T-cell (primary cell): ENCODE measurements at regions not wholly inside any gene's neighbourhood (a gene's known extent, or its start where the extent isn't known, plus 50 kb on each side); places are given as distances from the start of the nearest gene placed in this dataset.
A peak's percentile ranks its signal among the peaks of the same experiment; 100 is the strongest.

Experiments used
- ATAC-seq, 4 experiments: fragments of 200-7000 bp in 3 of 4; fragments of 150-1000 bp in 1 of 4; cut with Tn5 transposase; replicated peaks in 1 of 4; 1 replicate in 3 of 4; 2 replicates in 1 of 4; pipeline ENCODE4 v1.10.0; 2021; ENCODE audit warnings: moderate library complexity in 3 of 4, mild to moderate bottlenecking in 2 of 4, moderate number of reproducible peaks in 1 of 4
- CTCF ChIA-PET, 2 donors: fragments of 300-600 bp; sonication (Branson Sonifier 250); formaldehyde crosslinking; loops; one replicate each; lab custom pipeline; 2022; ENCODE audit warnings: antibody characterized with exemption in 2 of 2; lab: Charles Lee
- POLR2A ChIA-PET, 2 donors: fragments of 300-600 bp; sonication (Branson Sonifier 250); formaldehyde crosslinking; loops; one replicate each; lab custom pipeline; 2022; ENCODE audit warnings: antibody characterized with exemption in 2 of 2; lab: Charles Lee
- DNase-seq, 35 experiments: peaks; one replicate each; pipeline versions ENCODE4 v3.0.0 to v3.0.0-alpha.2; 2013 to 2023
- H3K27ac ChIP-seq: one replicate; pipeline ENCODE4 v1.5.1; 2013; ENCODE audit warnings: low read length
- H3K27me3 ChIP-seq, 2 experiments: replicated peaks in 1 of 2; 1 replicate in 1 of 2; 2 replicates in 1 of 2; pipeline versions ENCODE4 v1.6.1 to v1.7.0; 2013; ENCODE audit warnings: low read length in 1 of 2, mixed read lengths in 1 of 2; ENCODE audit not compliant: control insufficient read depth in 2 of 2, insufficient read depth in 2 of 2; ENCODE audit errors: extremely low read depth in 1 of 2
- H3K36me3 ChIP-seq, 2 donors: 1 replicate in 1 of 2; 2 replicates in 1 of 2; pipeline versions ENCODE4 v1.6.1 to v1.7.0; 2013; ENCODE audit warnings: low read length in 1 of 2; ENCODE audit not compliant: control insufficient read depth in 2 of 2, insufficient read depth in 1 of 2; ENCODE audit errors: extremely low read depth in 1 of 2
- H3K4me1 ChIP-seq, 2 experiments: 1 replicate in 1 of 2; 2 replicates in 1 of 2; pipeline versions ENCODE4 v1.6.1 to v1.7.0; 2013; ENCODE audit warnings: low read length in 2 of 2, mixed read lengths in 1 of 2; ENCODE audit not compliant: insufficient read depth in 2 of 2, control insufficient read depth in 1 of 2; ENCODE audit errors: extremely low read depth in 1 of 2
- H3K4me3 ChIP-seq, 2 donors: 1 replicate in 1 of 2; 2 replicates in 1 of 2; pipeline versions ENCODE4 v1.5.1 to v1.7.0; 2013; ENCODE audit warnings: mild to moderate bottlenecking in 2 of 2, low read length in 1 of 2, moderate library complexity in 1 of 2; ENCODE audit not compliant: control insufficient read depth in 1 of 2; ENCODE audit errors: extremely low read depth in 1 of 2
- H3K9me3 ChIP-seq: 2 replicates; pipeline ENCODE4 v1.7.0; 2013
- H3K27ac Mint-ChIP-seq, 2 donors: one replicate each; pipeline ENCODE4 v1.8.0; 2020 to 2021; ENCODE audit warnings: mild to moderate bottlenecking in 2 of 2, mixed read lengths in 2 of 2
- H3K27me3 Mint-ChIP-seq, 2 donors: one replicate each; pipeline ENCODE4 v1.8.0; 2021 to 2022; ENCODE audit warnings: mixed read lengths in 2 of 2
- H3K36me3 Mint-ChIP-seq: one replicate; pipeline ENCODE4 v1.8.0; 2021; ENCODE audit warnings: mixed read lengths
- H3K4me1 Mint-ChIP-seq, 3 donors: one replicate each; pipeline ENCODE4 v1.8.0; 2020 to 2022; ENCODE audit warnings: mixed read lengths in 3 of 3, mild to moderate bottlenecking in 1 of 3
- H3K4me3 Mint-ChIP-seq, 3 donors: one replicate each; pipeline ENCODE4 v1.8.0; 2020 to 2022; ENCODE audit warnings: mild to moderate bottlenecking in 3 of 3, mixed read lengths in 3 of 3, moderate library complexity in 3 of 3
- H3K9me3 Mint-ChIP-seq, 3 donors: one replicate each; pipeline ENCODE4 v1.8.0; 2020 to 2022; ENCODE audit warnings: mixed read lengths in 3 of 3
- WGBS: methylation state at CpG from one replicate; pipeline ENCODE4 v1.1.5; 2013; ENCODE audit warnings: missing lambda C conversion rate; ENCODE audit not compliant: insufficient coverage; 5-methylcytosine and 5-hydroxymethylcytosine counted together

- WGBS, result 90% methylated on average over 6 of the region's 14 CpGs
- POLR2A ChIA-PET, result no interaction called here
- no peaks in the 10 kb centered on the region for H3K27me3 Mint-ChIP-seq
Observed at GRCh38 chr15:31272558-31273257, 53.9 kb upstream of the KLF13 start.

GRCh38 chr15:31273258-31273941, 53.2 kb upstream of the KLF13 start:
- Mint-ChIP-seq H3K9me3 (no peaks in the 10 kb centered on the region), H3K27me3 (no peaks in the 10 kb centered on the region), H3K4me1 (peaks cover 32 to 64% (median 52%) of the 10 kb centered on the region in 3 donors), H3K36me3 (no peaks in the 10 kb centered on the region), H3K27ac (peak overlapping the region in 1 of 2 donors; percentile 39), H3K4me3 (no peak overlapping the region)
- Histone ChIP-seq H3K9me3 (no peaks in the 10 kb centered on the region), H3K27ac (no peak overlapping the region), H3K36me3 (no peaks in the 10 kb centered on the region), H3K4me1 (peaks cover 2 to 33% of the 10 kb centered on the region in 2 experiments), H3K27me3 (peaks cover 0 to 5% of the 10 kb centered on the region in 2 experiments), H3K4me3 (no peak overlapping the region)
- ATAC-seq (no peak), DNase-seq (no peak)
- WGBS, result 89% methylated on average over 15 of the region's 20 CpGs
- ChIA-PET CTCF (no interaction called here), POLR2A (no interaction called here)

More at GRCh38 chr15:31272558-31273257, 53.9 kb upstream of the KLF13 start:
- H3K4me3 Mint-ChIP-seq, result no peak overlapping the region
- H3K4me1 Mint-ChIP-seq, result peaks cover 39 to 64% (median 58%) of the 10 kb centered on the region in 3 donors
- Histone ChIP-seq H3K4me3 (no peak overlapping the region), H3K9me3 (no peaks in the 10 kb centered on the region), H3K27me3 (no peaks in the 10 kb centered on the region), H3K36me3 (no peaks in the 10 kb centered on the region), H3K27ac (no peak overlapping the region), H3K4me1 (peaks cover 9 to 40% of the 10 kb centered on the region in 2 experiments)
- H3K27ac Mint-ChIP-seq, result peak overlapping the region in 1 of 2 donors; percentile 5
- CTCF ChIA-PET, result interaction anchor here in 1 of 2 donors (0.6 kb wide), 1 partner anchor 168 kb away, joined by 5 read pairs; no protein-coding TSS in a partner anchor
- no peak for ATAC-seq
- H3K36me3 Mint-ChIP-seq, result no peaks in the 10 kb centered on the region
- H3K9me3 Mint-ChIP-seq, result no peaks in the 10 kb centered on the region
- peak in 1 of 35 experiments; percentile 4 for DNase-seq

- ATAC-seq (no peak), DNase-seq (peak in 1 of 35 experiments; percentile 2)
- Histone ChIP-seq H3K27me3 (peaks cover 0 to 6% of the 10 kb centered on the region in 2 experiments), H3K4me3 (no peak overlapping the region), H3K36me3 (no peaks in the 10 kb centered on the region), H3K27ac (no peak overlapping the region), H3K4me1 (peaks cover 2 to 27% of the 10 kb centered on the region in 2 experiments), H3K9me3 (no peaks in the 10 kb centered on the region)
- Mint-ChIP-seq H3K4me1 (peaks cover 30 to 61% (median 49%) of the 10 kb centered on the region in 3 donors), H3K27me3 (no peaks in the 10 kb centered on the region), H3K27ac (peak overlapping the region; percentile 32 to 68), H3K9me3 (no peaks in the 10 kb centered on the region), H3K36me3 (no peaks in the 10 kb centered on the region), H3K4me3 (no peak overlapping the region)
- POLR2A ChIA-PET, result interaction anchor here in 1 of 2 donors (1.2 kb wide), 1 partner anchor 50 kb away, joined by 3 read pairs; no protein-coding TSS in a partner anchor
- CTCF ChIA-PET, result interaction anchor here in 1 of 2 donors (0.9 kb wide), 1 partner anchor 75 kb away, joined by 3 read pairs; no protein-coding TSS in a partner anchor
- 77% methylated on average over 8 of the region's 14 CpGs for WGBS
Observed at GRCh38 chr15:31274496-31275330, 51.9 kb upstream of the KLF13 start.

GRCh38 chr15:31275331-31276262, 51.0 kb upstream of the KLF13 start:
- H3K9me3 Mint-ChIP-seq, result no peaks in the 10 kb centered on the region
- no peak for ATAC-seq
- no peak overlapping the region for H3K4me3 Mint-ChIP-seq
- Histone ChIP-seq H3K36me3 (no peaks in the 10 kb centered on the region), H3K9me3 (no peaks in the 10 kb centered on the region), H3K27ac (no peak overlapping the region), H3K4me3 (no peak overlapping the region), H3K27me3 (peaks cover 0 to 6% of the 10 kb centered on the region in 2 experiments), H3K4me1 (peaks cover 2 to 27% of the 10 kb centered on the region in 2 experiments)
- CTCF ChIA-PET, result interaction anchor here in 1 of 2 donors (0.9 kb wide), 1 partner anchor 76 kb away, joined by 3 read pairs; no protein-coding TSS in a partner anchor
- H3K36me3 Mint-ChIP-seq, result no peaks in the 10 kb centered on the region
- H3K27me3 Mint-ChIP-seq, result no peaks in the 10 kb centered on the region
- POLR2A ChIA-PET, result interaction anchor here in 1 of 2 donors (1.2 kb wide), 1 partner anchor 49 kb away, joined by 3 read pairs; no protein-coding TSS in a partner anchor
- DNase-seq, result peak in 1 of 35 experiments; percentile 3
- no peak overlapping the region for H3K27ac Mint-ChIP-seq
- 93% methylated on average over 10 of the region's 17 CpGs for WGBS
- peaks cover 24 to 54% (median 41%) of the 10 kb centered on the region in 3 donors for H3K4me1 Mint-ChIP-seq

GRCh38 chr15:31276596-31277298, 49.9 kb upstream of the KLF13 start:
- ATAC-seq (no peak), DNase-seq (peak in 2 of 35 experiments; percentile 4 to 7)
- Histone ChIP-seq H3K4me3 (no peak overlapping the region), H3K4me1 (peaks cover 2 to 17% of the 10 kb centered on the region in 2 experiments), H3K27me3 (peaks cover 0 to 6% of the 10 kb centered on the region in 2 experiments), H3K36me3 (no peaks in the 10 kb centered on the region), H3K27ac (no peak overlapping the region), H3K9me3 (no peaks in the 10 kb centered on the region)
- WGBS, result 91% methylated on average over 5 of the region's 8 CpGs
- H3K27me3 Mint-ChIP-seq, result no peaks in the 10 kb centered on the region
- CTCF ChIA-PET, result no interaction called here
- POLR2A ChIA-PET, result no interaction called here
- peaks cover 17 to 51% (median 36%) of the 10 kb centered on the region in 3 donors for H3K4me1 Mint-ChIP-seq
- no peaks in the 10 kb centered on the region for H3K9me3 Mint-ChIP-seq
- H3K36me3 Mint-ChIP-seq, result no peaks in the 10 kb centered on the region
- H3K27ac Mint-ChIP-seq, result no peak overlapping the region
- no peak overlapping the region for H3K4me3 Mint-ChIP-seq
